OCI-LY1 (cell line): ENCODE measurements at regions not wholly inside any gene's neighbourhood (a gene's known extent, or its start where the extent isn't known, plus 50 kb on each side); places are given as distances from the start of the nearest gene placed in this dataset.

Experiments used
- EZH2 ChIP-seq: fragments of 200-600 bp; sonication (generic), shearing (Covaris generic); IDR thresholded peaks from 2 replicates; pipeline ENCODE4 v1.8.0; 2017; ENCODE audit warnings: borderline replicate concordance, mixed run types, mild to moderate bottlenecking, antibody characterized with exemption, low read length, moderate library complexity, mixed read lengths
- TF ChIP-seq, protein P1 (sequence below): fragments of 200-600 bp; sonication (generic), shearing (Covaris generic); IDR thresholded peaks from 2 replicates; pipeline ENCODE4 v1.5.1; 2017; ENCODE audit warnings: mild to moderate bottlenecking, antibody characterized with exemption, low read length, moderate library complexity, mixed read lengths

DNA sequence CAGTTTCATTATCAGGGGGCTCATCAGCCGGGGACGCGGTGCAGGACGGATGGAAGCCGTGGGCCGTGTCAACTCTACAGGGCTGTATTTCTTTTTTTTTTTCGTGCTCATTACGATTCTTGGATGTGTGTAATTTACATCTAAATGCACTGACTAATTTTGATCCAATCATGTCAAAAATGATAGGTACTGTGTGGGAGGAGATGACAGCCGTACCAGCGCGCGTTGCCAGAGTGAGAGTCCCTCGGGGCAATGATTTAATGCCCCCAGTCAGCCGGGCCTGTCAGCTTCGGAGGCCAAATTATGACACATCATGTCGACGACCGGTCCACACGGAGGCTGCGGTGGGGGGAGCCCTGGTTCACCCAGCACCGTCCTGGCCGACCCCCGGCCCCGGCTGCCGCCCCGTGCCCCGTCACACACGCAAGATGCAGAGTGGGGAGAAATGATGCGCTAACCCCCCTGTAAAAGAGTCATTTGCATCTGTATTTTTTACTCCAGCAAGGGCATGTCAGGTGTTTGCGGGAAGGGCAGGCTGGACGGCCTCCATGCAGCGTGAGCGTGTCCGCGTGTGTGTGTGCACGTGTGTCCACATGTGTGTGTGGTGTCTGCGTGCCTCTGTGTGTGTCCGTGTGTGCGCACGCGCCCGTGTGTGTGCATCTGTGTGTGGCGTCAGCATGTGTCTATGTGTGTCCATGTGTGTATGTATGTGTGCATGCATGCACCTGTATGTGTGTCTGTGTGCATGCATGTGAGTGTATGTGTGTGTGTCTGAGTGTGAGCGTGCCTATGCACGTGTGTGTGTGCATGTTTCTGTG, 74.3 kb upstream of the PPP2R3B start:
- TF ChIP-seq, protein P1, sequence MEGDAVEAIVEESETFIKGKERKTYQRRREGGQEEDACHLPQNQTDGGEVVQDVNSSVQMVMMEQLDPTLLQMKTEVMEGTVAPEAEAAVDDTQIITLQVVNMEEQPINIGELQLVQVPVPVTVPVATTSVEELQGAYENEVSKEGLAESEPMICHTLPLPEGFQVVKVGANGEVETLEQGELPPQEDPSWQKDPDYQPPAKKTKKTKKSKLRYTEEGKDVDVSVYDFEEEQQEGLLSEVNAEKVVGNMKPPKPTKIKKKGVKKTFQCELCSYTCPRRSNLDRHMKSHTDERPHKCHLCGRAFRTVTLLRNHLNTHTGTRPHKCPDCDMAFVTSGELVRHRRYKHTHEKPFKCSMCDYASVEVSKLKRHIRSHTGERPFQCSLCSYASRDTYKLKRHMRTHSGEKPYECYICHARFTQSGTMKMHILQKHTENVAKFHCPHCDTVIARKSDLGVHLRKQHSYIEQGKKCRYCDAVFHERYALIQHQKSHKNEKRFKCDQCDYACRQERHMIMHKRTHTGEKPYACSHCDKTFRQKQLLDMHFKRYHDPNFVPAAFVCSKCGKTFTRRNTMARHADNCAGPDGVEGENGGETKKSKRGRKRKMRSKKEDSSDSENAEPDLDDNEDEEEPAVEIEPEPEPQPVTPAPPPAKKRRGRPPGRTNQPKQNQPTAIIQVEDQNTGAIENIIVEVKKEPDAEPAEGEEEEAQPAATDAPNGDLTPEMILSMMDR = no peak
- TF ChIP-seq EZH2 = no peak
